Bronchial epithelial cell (primary cell): ENCODE measurements at regions not wholly inside any gene's neighbourhood (a gene's known extent, or its start where the extent isn't known, plus 50 kb on each side); places are given as distances from the start of the nearest gene placed in this dataset.
"Not testable (repeated sequence)": the region's sequence is repeated elsewhere in the genome, so short reads cannot be mapped to it uniquely, and the experiment has no call there.

Source experiments
- DNase-seq: peaks from one replicate; pipeline ENCODE4 v3.0.0-alpha.2; 2010; ENCODE audit warnings: low read depth
- FAIRE-seq: peaks from 2 replicates; lab custom pipeline; 2011; peaks lifted over from hg19 to GRCh38; lab: Jason Lieb, UNC
- H3K27me3 ChIP-seq: 2 replicates; pipeline ENCODE4 v1.5.1; 2011; ENCODE audit warnings: low read length; ENCODE audit not compliant: control insufficient read depth, insufficient read depth
- H3K36me3 ChIP-seq: 2 replicates; pipeline ENCODE4 v1.5.1; 2011; ENCODE audit warnings: low read length; ENCODE audit not compliant: control insufficient read depth, insufficient read depth
- H3K4me3 ChIP-seq: 2 replicates; pipeline ENCODE4 v1.5.1; 2011; ENCODE audit warnings: mild to moderate bottlenecking, low read depth, low read length, control low read depth
- CTCF ChIP-seq: IDR thresholded peaks from 2 replicates; pipeline ENCODE4 v1.5.1; 2011; ENCODE audit warnings: mild to moderate bottlenecking, moderate library complexity, low read length, control low read depth, inconsistent platforms; ENCODE audit not compliant: insufficient read depth, severe bottlenecking

DNA sequence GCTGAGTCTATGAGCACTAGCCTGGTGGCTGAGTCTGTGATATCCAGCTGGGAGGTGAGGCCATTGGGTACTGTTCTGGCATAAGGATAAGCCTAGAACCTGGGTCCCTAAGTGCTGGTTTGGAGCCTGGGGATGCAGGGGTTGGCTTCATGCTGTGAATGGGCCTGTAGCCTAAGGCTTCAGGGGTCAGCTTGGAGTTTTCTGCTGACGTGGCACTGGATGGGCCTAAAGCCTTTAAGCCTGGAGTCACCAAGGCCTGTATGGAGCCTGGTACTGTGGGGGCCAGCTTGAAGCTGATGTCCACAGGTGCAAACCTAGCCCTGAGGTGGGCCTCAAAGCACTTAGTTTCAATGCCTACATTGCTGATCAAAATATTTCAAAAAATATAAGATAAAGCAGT is 979.6 kb upstream of the POU3F4 start:
- H3K4me3 ChIP-seq, result no peak overlapping the region
- no peak for TF ChIP-seq CTCF
- no peaks in the 10 kb centered on the region for H3K36me3 ChIP-seq
- no peaks in the 10 kb centered on the region for H3K27me3 ChIP-seq
- FAIRE-seq (no peak), DNase-seq (no peak)

DNA sequence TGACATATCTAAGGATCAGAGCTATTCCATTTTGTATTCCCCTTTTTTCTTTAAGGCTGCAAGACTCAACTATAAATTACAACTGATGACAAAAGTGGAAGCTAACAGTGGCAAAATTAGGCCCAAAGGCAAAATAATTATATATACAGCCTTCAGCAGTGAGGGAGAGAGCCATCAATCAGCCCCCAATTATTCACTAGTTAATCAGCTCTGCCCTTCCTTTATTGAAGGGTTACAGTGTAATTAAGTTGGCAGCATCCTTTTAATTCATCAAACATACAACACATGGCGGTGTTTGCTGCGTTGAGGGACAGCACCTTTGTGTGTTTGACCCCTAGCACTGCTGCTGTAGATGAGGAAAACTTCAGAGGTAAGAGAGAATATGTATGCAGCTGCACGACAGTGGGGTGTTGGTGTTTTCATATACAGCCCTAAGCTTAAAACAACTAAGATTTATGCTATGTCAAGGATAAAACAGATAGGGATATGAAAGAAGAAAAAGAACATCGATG is 973.9 kb upstream of the POU3F4 start:
- FAIRE-seq, result no peak

DNA sequence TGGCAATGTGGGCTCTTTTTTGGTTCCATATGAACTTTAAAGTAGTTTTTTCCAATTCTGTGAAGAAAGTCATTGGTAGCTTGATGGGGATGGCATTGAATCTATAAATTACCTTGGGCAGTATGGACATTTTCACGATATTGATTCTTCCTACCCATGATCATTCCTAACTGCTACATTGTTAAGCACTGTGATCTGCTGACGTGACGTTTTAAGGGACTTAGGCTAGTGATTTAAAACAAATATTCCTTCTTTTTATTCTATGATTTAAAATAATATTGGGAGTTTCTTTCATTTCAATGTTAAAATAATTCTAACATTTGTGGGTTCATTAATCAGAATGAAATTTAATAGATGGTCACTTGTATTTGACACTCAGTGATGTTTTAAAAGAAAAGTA is 970.9 kb upstream of the POU3F4 start:
- not testable (repeated sequence) for H3K36me3 ChIP-seq, FAIRE-seq, H3K27me3 ChIP-seq, DNase-seq, H3K4me3 ChIP-seq

More for the DNA sequence above, 973.9 kb upstream of the POU3F4 start:
- no peaks in the 10 kb centered on the region for H3K36me3 ChIP-seq
- no peak for DNase-seq
- no peak for TF ChIP-seq CTCF
- no peak overlapping the region for H3K4me3 ChIP-seq
- no peaks in the 10 kb centered on the region for H3K27me3 ChIP-seq

DNA sequence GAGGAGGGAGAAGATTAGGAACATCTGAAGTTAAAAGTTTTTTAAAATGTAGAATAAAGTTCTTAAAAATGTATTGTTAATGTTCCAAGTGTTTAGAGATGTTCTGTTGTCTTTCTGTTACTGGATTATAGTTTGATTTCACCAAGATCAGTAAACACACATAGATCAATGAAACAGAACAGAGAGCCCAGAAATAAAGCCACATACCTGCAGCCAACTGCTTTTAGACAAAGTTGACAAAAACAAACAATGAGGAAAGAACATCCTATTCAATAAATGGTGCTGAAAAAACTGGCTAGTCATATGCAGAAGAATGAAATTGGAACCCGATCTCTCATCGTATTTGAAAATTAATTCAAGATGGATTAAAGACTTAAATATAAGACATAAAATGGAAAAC is 966.3 kb upstream of the POU3F4 start:
- FAIRE-seq (no peak), DNase-seq (no peak)
- H3K27me3 ChIP-seq, result no peaks in the 10 kb centered on the region
- TF ChIP-seq CTCF, result no peak
- no peak overlapping the region for H3K4me3 ChIP-seq
- no peaks in the 10 kb centered on the region for H3K36me3 ChIP-seq

GRCh38 chrX:82552201-82552600 is 955.9 kb upstream of the POU3F4 start:
- DNase-seq, H3K4me3 ChIP-seq, H3K36me3 ChIP-seq, H3K27me3 ChIP-seq, FAIRE-seq: not testable (repeated sequence)

GRCh38 chrX:82556588-82556987 is 951.5 kb upstream of the POU3F4 start:
- TF ChIP-seq CTCF, result no peak
- FAIRE-seq (no peak), DNase-seq (no peak)
- Histone ChIP-seq H3K27me3 (no peaks in the 10 kb centered on the region), H3K4me3 (no peak overlapping the region), H3K36me3 (no peaks in the 10 kb centered on the region)

- DNase-seq, result no peak
- no peak for TF ChIP-seq CTCF
- FAIRE-seq, result no peak
- H3K4me3 ChIP-seq, result no peak overlapping the region
- H3K36me3 ChIP-seq, result no peaks in the 10 kb centered on the region
- no peaks in the 10 kb centered on the region for H3K27me3 ChIP-seq
Observed at GRCh38 chrX:82585868-82586267, 922.2 kb upstream of the POU3F4 start.
